Activated CD4-positive, alpha-beta memory T cell treated with anti-CD3 and anti-CD28 coated beads, Interleukin-2, amount 10 ng/mL, durations not matched to agents 7 days and 5 days (primary cell): ENCODE measurements at regions not wholly inside any gene's neighbourhood (a gene's known extent, or its start where the extent isn't known, plus 50 kb on each side); places are given as distances from the start of the nearest gene placed in this dataset.
"Not testable (repeated sequence)": the region's sequence is repeated elsewhere in the genome, so short reads cannot be mapped to it uniquely, and the experiment has no call there.

Experiments used
- CTCF ChIA-PET: fragments of 350-600 bp; sonication (Branson Sonifier 250); formaldehyde crosslinking; loops from one replicate; lab custom pipeline; 2021; ENCODE audit warnings: antibody characterized with exemption, inconsistent platforms; lab: Charles Lee
- POLR2A ChIA-PET: fragments of 350-600 bp; sonication (Branson Sonifier 250); formaldehyde crosslinking; loops from one replicate; lab custom pipeline; 2021; ENCODE audit warnings: antibody characterized with exemption; lab: Charles Lee
- DNase-seq: peaks from one replicate; pipeline ENCODE4 v3.0.0-alpha.2; 2020
- H3K27ac Mint-ChIP-seq: one replicate; pipeline ENCODE4 v1.8.0; 2021; ENCODE audit warnings: mild to moderate bottlenecking, mixed read lengths
- H3K27me3 Mint-ChIP-seq: one replicate; pipeline ENCODE4 v1.8.0; 2021; ENCODE audit warnings: mixed read lengths
- H3K36me3 Mint-ChIP-seq: one replicate; pipeline ENCODE4 v1.8.0; 2021; ENCODE audit warnings: low read depth, mixed read lengths
- H3K4me1 Mint-ChIP-seq: one replicate; pipeline ENCODE4 v1.8.0; 2021; ENCODE audit warnings: mixed read lengths
- H3K4me3 Mint-ChIP-seq: one replicate; pipeline ENCODE4 v1.8.0; 2021; ENCODE audit warnings: mild to moderate bottlenecking, mixed read lengths
- H3K9me3 Mint-ChIP-seq: one replicate; pipeline ENCODE4 v1.8.0; 2021; ENCODE audit warnings: mixed read lengths

- H3K4me3 Mint-ChIP-seq, result no peak overlapping the region
- H3K4me1 Mint-ChIP-seq, result no peaks in the 10 kb centered on the region
- POLR2A ChIA-PET, result no interaction called here
- DNase-seq, result no peak
- no peak overlapping the region for H3K27ac Mint-ChIP-seq
- CTCF ChIA-PET, result no interaction called here
- H3K36me3 Mint-ChIP-seq, result no peaks in the 10 kb centered on the region
- peaks cover 13% of the 10 kb centered on the region for H3K27me3 Mint-ChIP-seq
- H3K9me3 Mint-ChIP-seq, result no peaks in the 10 kb centered on the region
These were observed 53.5 kb upstream of the EPB41L4A start for GRCh38 chr5:112472614-112473013.

DNA sequence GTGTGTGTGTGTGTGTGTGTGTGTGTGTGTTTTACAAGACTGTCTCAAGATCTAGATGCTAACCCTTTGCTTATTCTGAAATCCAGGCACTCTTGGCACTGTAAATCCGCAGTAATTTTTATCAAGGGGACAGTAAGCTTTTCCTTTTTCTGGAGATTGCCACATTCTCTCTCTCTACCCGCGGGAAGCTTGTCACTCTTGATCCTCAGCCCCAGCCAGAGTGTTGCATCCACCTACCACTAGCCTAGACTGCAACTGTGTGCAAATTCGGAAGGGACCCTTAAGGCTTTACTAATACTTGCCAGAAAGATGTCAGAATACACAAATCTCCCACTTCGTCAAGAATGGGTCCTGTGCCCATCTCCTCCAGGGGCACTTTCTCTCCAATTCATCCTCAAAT is 54.9 kb upstream of the EPB41L4A start:
- ChIA-PET POLR2A (no interaction called here), CTCF (no interaction called here)
- H3K9me3 Mint-ChIP-seq, result no peaks in the 10 kb centered on the region
- no peak for DNase-seq
- no peak overlapping the region for H3K4me3 Mint-ChIP-seq
- no peak overlapping the region for H3K27ac Mint-ChIP-seq
- no peaks in the 10 kb centered on the region for H3K4me1 Mint-ChIP-seq
- H3K27me3 Mint-ChIP-seq, result peaks cover 12% of the 10 kb centered on the region
- no peaks in the 10 kb centered on the region for H3K36me3 Mint-ChIP-seq

- no peaks in the 10 kb centered on the region for H3K4me1 Mint-ChIP-seq
- no peak for DNase-seq
- H3K27me3 Mint-ChIP-seq, result peaks cover 12% of the 10 kb centered on the region
- ChIA-PET CTCF (no interaction called here), POLR2A (no interaction called here)
- no peak overlapping the region for H3K4me3 Mint-ChIP-seq
- H3K36me3 Mint-ChIP-seq, result no peaks in the 10 kb centered on the region
- H3K9me3 Mint-ChIP-seq, result no peaks in the 10 kb centered on the region
- no peak overlapping the region for H3K27ac Mint-ChIP-seq
These were observed 56.8 kb upstream of the EPB41L4A start for GRCh38 chr5:112475747-112476365.

DNA sequence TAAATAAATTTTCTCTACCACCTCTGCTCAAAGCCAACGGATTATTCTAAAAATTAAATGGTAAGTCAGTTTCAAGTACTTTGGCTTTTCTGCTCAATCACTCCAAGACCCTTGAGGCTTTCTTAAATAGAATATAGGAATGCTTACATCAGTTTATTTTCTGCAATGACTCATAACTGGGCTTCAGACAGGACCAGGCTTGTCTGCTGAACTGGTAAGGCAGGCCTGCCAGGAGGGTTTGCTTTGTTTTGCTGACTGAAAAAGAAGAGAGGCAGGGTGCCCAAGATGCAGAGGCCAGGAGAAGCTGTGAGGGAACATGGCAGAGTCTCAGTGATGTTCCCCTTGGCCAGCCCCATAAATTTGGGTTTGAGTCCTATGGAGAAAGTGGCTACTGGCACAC is 60.3 kb upstream of the EPB41L4A start:
- Mint-ChIP-seq H3K36me3 (no peaks in the 10 kb centered on the region), H3K9me3 (no peaks in the 10 kb centered on the region), H3K27me3 (peaks cover 8% of the 10 kb centered on the region), H3K4me3 (no peak overlapping the region), H3K4me1 (no peaks in the 10 kb centered on the region), H3K27ac (no peak overlapping the region)
- CTCF ChIA-PET, result no interaction called here
- POLR2A ChIA-PET, result no interaction called here
- DNase-seq, result no peak

DNA sequence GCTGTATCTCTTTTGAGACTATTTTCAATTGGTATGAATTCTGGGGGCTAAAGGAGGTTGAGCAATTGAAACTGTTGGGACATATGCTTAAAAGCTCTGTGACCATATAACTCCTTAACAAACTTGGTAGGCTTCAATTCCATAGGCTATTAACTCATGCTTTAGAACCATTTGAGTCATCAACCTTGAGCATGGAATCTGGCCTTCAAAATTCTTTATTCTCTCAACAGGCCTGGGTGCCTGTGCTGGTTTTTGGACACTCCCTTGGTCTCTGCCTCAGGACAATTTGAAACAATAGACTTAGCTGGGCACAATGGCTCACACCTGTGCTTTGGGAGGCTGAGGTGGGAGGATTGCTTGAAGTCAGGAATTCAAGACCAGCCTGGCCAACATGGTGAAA is 61.4 kb upstream of the EPB41L4A start:
- CTCF ChIA-PET, result no interaction called here
- no peak overlapping the region for H3K27ac Mint-ChIP-seq

DNA sequence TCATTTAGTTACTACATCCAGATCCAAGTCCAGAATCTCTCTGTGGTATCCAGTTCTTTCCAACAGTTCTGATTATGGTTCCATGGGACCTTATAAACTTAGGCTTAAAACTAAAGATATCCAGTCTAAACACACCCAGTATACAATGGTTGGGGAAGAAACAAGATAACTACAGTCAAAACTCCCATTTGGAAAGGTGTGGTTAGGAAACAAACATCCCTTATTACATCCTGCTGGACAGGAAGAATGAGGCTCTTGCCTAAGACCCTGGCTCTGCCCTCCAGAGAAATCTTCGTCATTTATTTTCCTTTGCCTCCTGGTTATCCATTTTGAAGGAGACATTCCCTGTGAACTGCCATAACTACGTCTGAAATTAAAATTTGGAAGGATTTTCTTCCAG is 64.6 kb upstream of the EPB41L4A start:
- H3K27me3 Mint-ChIP-seq, result peaks cover 10% of the 10 kb centered on the region
- H3K9me3 Mint-ChIP-seq, result no peaks in the 10 kb centered on the region
- H3K4me1 Mint-ChIP-seq, result no peaks in the 10 kb centered on the region
- no peak overlapping the region for H3K27ac Mint-ChIP-seq
- no peaks in the 10 kb centered on the region for H3K36me3 Mint-ChIP-seq
- no peak for DNase-seq
- POLR2A ChIA-PET, result no interaction called here
- H3K4me3 Mint-ChIP-seq, result no peak overlapping the region
- CTCF ChIA-PET, result no interaction called here

More for the DNA sequence above, 61.4 kb upstream of the EPB41L4A start:
- POLR2A ChIA-PET, result no interaction called here
- no peak overlapping the region for H3K4me3 Mint-ChIP-seq
- H3K9me3 Mint-ChIP-seq, result no peaks in the 10 kb centered on the region
- no peaks in the 10 kb centered on the region for H3K4me1 Mint-ChIP-seq
- H3K36me3 Mint-ChIP-seq, result no peaks in the 10 kb centered on the region
- DNase-seq, result no peak
- peaks cover 10% of the 10 kb centered on the region for H3K27me3 Mint-ChIP-seq

DNA sequence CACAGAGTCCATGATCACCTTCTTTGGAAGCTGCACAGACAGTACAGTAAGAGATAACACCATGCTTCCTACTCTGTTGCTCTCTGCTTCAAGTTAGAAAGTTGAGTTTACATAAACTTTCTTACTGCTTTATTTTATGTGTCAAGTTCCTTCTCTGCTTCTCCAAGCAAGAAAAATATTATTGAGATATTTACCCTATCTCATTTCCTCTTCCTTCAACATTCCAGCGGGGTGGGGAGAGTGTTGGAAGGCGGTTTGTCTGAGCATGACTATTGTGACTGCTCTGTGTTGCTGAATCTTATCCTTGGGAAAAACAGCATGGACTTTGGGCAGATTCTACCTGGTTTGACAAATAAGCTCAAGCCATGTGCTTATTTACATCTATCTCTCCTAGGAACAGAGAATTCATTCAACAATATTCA is 66.9 kb upstream of the EPB41L4A start:
- Mint-ChIP-seq H3K27ac (no peak overlapping the region), H3K4me3 (no peak overlapping the region), H3K9me3 (no peaks in the 10 kb centered on the region), H3K36me3 (no peaks in the 10 kb centered on the region), H3K4me1 (no peaks in the 10 kb centered on the region), H3K27me3 (peaks cover 6% of the 10 kb centered on the region)
- no peak for DNase-seq
- POLR2A ChIA-PET, result no interaction called here
- CTCF ChIA-PET, result no interaction called here

DNA sequence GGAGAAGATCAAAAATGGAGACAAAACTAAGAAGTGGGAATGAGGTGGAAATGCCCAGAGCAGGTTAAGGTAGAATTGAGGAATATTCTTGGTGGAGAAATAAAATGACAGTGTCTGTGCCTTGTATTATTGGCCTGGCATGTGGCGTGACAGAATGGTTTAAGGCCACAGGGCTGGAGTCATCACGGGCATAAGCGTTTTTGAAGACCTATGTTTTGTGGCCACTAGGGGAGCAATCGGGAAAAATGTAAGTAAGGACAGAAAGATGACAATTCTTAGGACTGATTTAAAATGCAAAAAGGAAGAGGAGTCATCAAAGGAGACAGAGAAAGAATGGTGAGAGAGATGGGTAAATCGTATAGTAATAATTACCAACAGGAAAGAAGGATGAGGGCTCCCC is 72.2 kb upstream of the EPB41L4A start:
- H3K9me3 Mint-ChIP-seq, result no peaks in the 10 kb centered on the region

GRCh38 chr5:112492291-112492690 is 73.2 kb upstream of the EPB41L4A start:
- H3K27ac Mint-ChIP-seq, result no peak overlapping the region
- no peaks in the 10 kb centered on the region for H3K9me3 Mint-ChIP-seq
- no peaks in the 10 kb centered on the region for H3K4me1 Mint-ChIP-seq
- no peaks in the 10 kb centered on the region for H3K36me3 Mint-ChIP-seq
- POLR2A ChIA-PET, result no interaction called here
- CTCF ChIA-PET, result interaction anchor here (1.0 to 1.4 kb wide), 2 partner anchors 265 to 314 kb away, joined by 3 to 5 read pairs; no protein-coding TSS in a partner anchor
- peak; percentile 29 for DNase-seq
- H3K27me3 Mint-ChIP-seq, result peaks cover 8% of the 10 kb centered on the region
- H3K4me3 Mint-ChIP-seq, result no peak overlapping the region

More for the DNA sequence above, 72.2 kb upstream of the EPB41L4A start:
- POLR2A ChIA-PET, result no interaction called here
- H3K27ac Mint-ChIP-seq, result no peak overlapping the region
- H3K36me3 Mint-ChIP-seq, result no peaks in the 10 kb centered on the region
- CTCF ChIA-PET, result no interaction called here
- no peak for DNase-seq
- no peak overlapping the region for H3K4me3 Mint-ChIP-seq
- H3K4me1 Mint-ChIP-seq, result no peaks in the 10 kb centered on the region
- H3K27me3 Mint-ChIP-seq, result peaks cover 8% of the 10 kb centered on the region

- CTCF ChIA-PET, H3K36me3 Mint-ChIP-seq, POLR2A ChIA-PET, H3K4me1 Mint-ChIP-seq, DNase-seq, H3K4me3 Mint-ChIP-seq, H3K27ac Mint-ChIP-seq, H3K9me3 Mint-ChIP-seq: not testable (repeated sequence)
- H3K27me3 Mint-ChIP-seq, result peaks cover 15% of the 10 kb centered on the region
These were observed 84.8 kb upstream of the EPB41L4A start for GRCh38 chr5:112503749-112504501.

- H3K36me3 Mint-ChIP-seq, H3K9me3 Mint-ChIP-seq, H3K4me3 Mint-ChIP-seq, DNase-seq, H3K27ac Mint-ChIP-seq, POLR2A ChIA-PET, H3K4me1 Mint-ChIP-seq, CTCF ChIA-PET: not testable (repeated sequence)
- peaks cover 13% of the 10 kb centered on the region for H3K27me3 Mint-ChIP-seq
These were observed 90.0 kb upstream of the EPB41L4A start for GRCh38 chr5:112509097-112509496.

DNA sequence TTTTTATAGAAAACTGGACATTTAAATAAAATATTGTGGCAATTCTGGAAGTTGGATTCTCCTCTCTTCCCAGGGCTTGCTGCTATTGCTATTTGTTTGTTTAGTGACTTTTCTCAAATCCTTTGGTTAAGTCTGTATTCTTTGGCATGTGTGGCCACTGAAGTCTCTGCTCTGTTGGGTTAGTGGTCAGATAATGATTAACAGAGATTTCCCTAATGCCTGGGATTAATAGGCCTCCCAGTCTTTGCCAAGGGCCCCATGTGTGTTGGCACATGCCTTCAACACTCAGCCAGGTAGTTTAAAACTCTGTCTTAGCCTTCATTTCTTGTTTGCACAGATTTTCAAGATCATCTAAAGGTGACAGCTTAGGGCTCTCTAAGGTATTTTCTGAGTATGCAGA is 92.8 kb upstream of the EPB41L4A start:
- no peak overlapping the region for H3K27ac Mint-ChIP-seq
- no peaks in the 10 kb centered on the region for H3K36me3 Mint-ChIP-seq
- peaks cover 3% of the 10 kb centered on the region for H3K27me3 Mint-ChIP-seq
- ChIA-PET POLR2A (no interaction called here), CTCF (no interaction called here)
- DNase-seq, result no peak
- no peak overlapping the region for H3K4me3 Mint-ChIP-seq
- no peaks in the 10 kb centered on the region for H3K9me3 Mint-ChIP-seq
- H3K4me1 Mint-ChIP-seq, result no peaks in the 10 kb centered on the region

GRCh38 chr5:112512901-112513300 is 93.8 kb upstream of the EPB41L4A start:
- ChIA-PET CTCF (no interaction called here), POLR2A (no interaction called here)
- Mint-ChIP-seq H3K4me1 (no peaks in the 10 kb centered on the region), H3K4me3 (no peak overlapping the region), H3K27ac (no peak overlapping the region), H3K9me3 (no peaks in the 10 kb centered on the region), H3K36me3 (no peaks in the 10 kb centered on the region), H3K27me3 (peaks cover 3% of the 10 kb centered on the region)
- DNase-seq, result no peak

- Mint-ChIP-seq H3K4me3 (no peak overlapping the region), H3K36me3 (no peaks in the 10 kb centered on the region), H3K27me3 (peaks cover 1% of the 10 kb centered on the region), H3K9me3 (peaks cover 2% of the 10 kb centered on the region), H3K27ac (no peak overlapping the region), H3K4me1 (no peaks in the 10 kb centered on the region)
- ChIA-PET POLR2A (no interaction called here), CTCF (interaction anchor here (0.6 kb wide), 1 partner anchor 91 kb away, joined by 5 read pairs; no protein-coding TSS in a partner anchor)
- no peak for DNase-seq
These were observed 95.0 kb upstream of the EPB41L4A start for GRCh38 chr5:112514111-112514510.
